Tibial nerve (tissue), 4 donors: ENCODE measurements at regions not wholly inside any gene's neighbourhood (a gene's known extent, or its start where the extent isn't known, plus 50 kb on each side); places are given as distances from the start of the nearest gene placed in this dataset.

Experiments
- DNase-seq, 2 donors: peaks; one replicate each; pipeline ENCODE4 v3.0.0-alpha.2; 2019; ENCODE audit warnings: low spot score in 2 of 2
- H3K27ac ChIP-seq, 4 donors: fragments of 200-600 bp; sonication (generic) in 3 of 4; one replicate each; pipeline ENCODE4 v1.5.1; 2017 to 2019; ENCODE audit warnings: mild to moderate bottlenecking in 1 of 4
- H3K27me3 ChIP-seq, 2 donors: fragments of 200-600 bp; sonication (generic) in 1 of 2; one replicate each; pipeline versions ENCODE4 v1.5.1 to v1.6.0; 2017 to 2019
- H3K36me3 ChIP-seq, 3 donors: fragments of 200-600 bp; sonication (generic); one replicate each; pipeline ENCODE4 v1.5.1; 2018 to 2019
- H3K4me1 ChIP-seq, 4 donors: fragments of 200-600 bp; sonication (generic) in 3 of 4; one replicate each; pipeline ENCODE4 v1.5.1; 2017 to 2019
- H3K4me3 ChIP-seq, 4 donors: fragments of 200-600 bp; sonication (generic) in 3 of 4; one replicate each; pipeline ENCODE4 v1.5.1; 2017 to 2019; ENCODE audit warnings: mild to moderate bottlenecking in 1 of 4, moderate library complexity in 1 of 4
- H3K9me3 ChIP-seq, 4 donors: fragments of 200-600 bp; sonication (generic) in 3 of 4; one replicate each; pipeline ENCODE4 v1.5.1; 2017 to 2019
- CTCF ChIP-seq, 5 experiments: fragments of 200-600 bp in 3 of 5; fragments of 450-650 bp in 2 of 5; sonication (generic) in 3 of 5; IDR thresholded peaks; one replicate each; pipeline ENCODE4 v1.5.1; 2016 to 2019; ENCODE audit warnings: antibody characterized with exemption in 5 of 5, mild to moderate bottlenecking in 3 of 5, moderate library complexity in 2 of 5
- EP300 ChIP-seq, 2 donors: sonication (generic); formaldehyde crosslinking; IDR thresholded peaks; one replicate each; pipeline ENCODE4 v1.6.1; 2017; ENCODE audit warnings: antibody characterized with exemption in 2 of 2, mild to moderate bottlenecking in 1 of 2
- POLR2A ChIP-seq, 2 donors: fragments of 450-650 bp; IDR thresholded peaks; one replicate each; pipeline ENCODE4 v1.6.1; 2017; ENCODE audit warnings: antibody characterized with exemption in 2 of 2, mild to moderate bottlenecking in 2 of 2, moderate library complexity in 2 of 2
- WGBS, 2 donors: methylation state at CpG; one replicate each; pipeline ENCODE4 v1.1.5; 2018; 5-methylcytosine and 5-hydroxymethylcytosine counted together

- TF ChIP-seq CTCF (IDR thresholded peaks at IDR 0.05): no peak
- no peak for TF ChIP-seq POLR2A (IDR thresholded peaks at IDR 0.05)
- TF ChIP-seq EP300 (IDR thresholded peaks at IDR 0.05): no peak
- no peak for DNase-seq
- 85 to 87% methylated on average over 2 of the region's 2 CpGs for WGBS, 2 donors
- Histone ChIP-seq H3K9me3 (peaks cover 0 to 5% (median 0%) of the 10 kb centered on the region in 4 donors), H3K27me3 (no peaks in the 10 kb centered on the region), H3K36me3 (no peaks in the 10 kb centered on the region), H3K4me3 (no peak overlapping the region), H3K27ac (no peak overlapping the region), H3K4me1 (no peaks in the 10 kb centered on the region)
These were observed 154.9 kb upstream of the EPHA5 start for GRCh38 chr4:65825116-65825753.

- Histone ChIP-seq H3K36me3 (no peaks in the 10 kb centered on the region), H3K4me3 (no peak overlapping the region), H3K4me1 (no peaks in the 10 kb centered on the region), H3K9me3 (peaks cover 0 to 26% (median 0%) of the 10 kb centered on the region in 4 donors), H3K27ac (no peak overlapping the region), H3K27me3 (no peaks in the 10 kb centered on the region)
- DNase-seq: no peak
- 88 to 100% methylated on average over 1 of the region's 1 CpG for WGBS, 2 donors
- no peak for TF ChIP-seq CTCF (IDR thresholded peaks at IDR 0.05)
- TF ChIP-seq EP300 (IDR thresholded peaks at IDR 0.05): no peak
- TF ChIP-seq POLR2A (IDR thresholded peaks at IDR 0.05): no peak
These were observed 148.9 kb upstream of the EPHA5 start for GRCh38 chr4:65819192-65819591.

GRCh38 chr4:65805936-65806335 is 135.6 kb upstream of the EPHA5 start:
- Histone ChIP-seq H3K9me3 (peaks cover 0 to 7% (median 0%) of the 10 kb centered on the region in 4 donors), H3K36me3 (no peaks in the 10 kb centered on the region), H3K27me3 (no peaks in the 10 kb centered on the region), H3K4me1 (no peaks in the 10 kb centered on the region), H3K27ac (no peak overlapping the region), H3K4me3 (no peak overlapping the region)
- no peak for DNase-seq
- TF ChIP-seq EP300 (IDR thresholded peaks at IDR 0.05): no peak
- no peak for TF ChIP-seq POLR2A (IDR thresholded peaks at IDR 0.05)
- TF ChIP-seq CTCF (IDR thresholded peaks at IDR 0.05): no peak

GRCh38 chr4:65799513-65799912 is 129.2 kb upstream of the EPHA5 start:
- DNase-seq: no peak
- Histone ChIP-seq H3K9me3 (no peaks in the 10 kb centered on the region), H3K27me3 (no peaks in the 10 kb centered on the region), H3K4me1 (no peaks in the 10 kb centered on the region), H3K4me3 (no peak overlapping the region), H3K27ac (no peak overlapping the region), H3K36me3 (no peaks in the 10 kb centered on the region)
- TF ChIP-seq EP300 (IDR thresholded peaks at IDR 0.05): no peak
- WGBS, 2 donors: 79 to 83% methylated on average over 14 of the region's 14 CpGs

- H3K36me3 ChIP-seq: no peaks in the 10 kb centered on the region
- 87 to 97% methylated on average over 2 of the region's 2 CpGs for WGBS, 2 donors
- no peak for DNase-seq
- no peaks in the 10 kb centered on the region for H3K4me1 ChIP-seq
- no peak overlapping the region for H3K4me3 ChIP-seq
- no peaks in the 10 kb centered on the region for H3K27me3 ChIP-seq
- no peaks in the 10 kb centered on the region for H3K9me3 ChIP-seq
- no peak overlapping the region for H3K27ac ChIP-seq
- TF ChIP-seq POLR2A (IDR thresholded peaks at IDR 0.05) (no peak), CTCF (IDR thresholded peaks at IDR 0.05) (no peak), EP300 (IDR thresholded peaks at IDR 0.05) (no peak)
These were observed 128.3 kb upstream of the EPHA5 start for GRCh38 chr4:65798498-65799127.
